GM20000 (cell line): ENCODE measurements at regions not wholly inside any gene's neighbourhood (a gene's known extent, or its start where the extent isn't known, plus 50 kb on each side); places are given as distances from the start of the nearest gene placed in this dataset.

ENCODE experiments used
- DNase-seq: peaks from one replicate; pipeline ENCODE4 v3.0.0; 2012; ENCODE audit warnings: low spot score
- TF ChIP-seq, protein P1 (sequence below): IDR thresholded peaks from 2 replicates; pipeline ENCODE4 v1.5.1; 2012; ENCODE audit warnings: mild to moderate bottlenecking, control low read depth; ENCODE audit errors: extremely low read depth, missing control alignments

DNA sequence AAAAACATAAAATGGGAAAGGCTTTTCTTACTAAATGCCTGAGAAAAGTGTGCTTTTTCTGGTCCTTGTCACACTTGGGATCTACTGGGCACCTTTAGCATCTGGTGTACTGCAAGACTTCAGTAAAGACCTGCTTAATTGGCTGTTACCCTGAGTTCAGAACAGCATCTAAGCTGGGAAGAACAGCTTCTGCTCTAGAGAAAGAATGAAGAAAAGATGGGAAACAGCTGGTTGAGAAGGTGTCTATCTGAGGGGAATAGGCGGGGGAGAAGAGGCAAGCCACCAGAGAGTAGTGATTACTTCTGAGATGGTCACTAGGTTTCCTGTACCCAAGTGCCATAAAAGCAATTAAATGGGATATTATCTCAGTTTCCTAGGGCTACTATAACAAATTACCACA lies 128.2 kb upstream of the SPACA1 start:
- DNase-seq = no peak
- TF ChIP-seq, protein P1, sequence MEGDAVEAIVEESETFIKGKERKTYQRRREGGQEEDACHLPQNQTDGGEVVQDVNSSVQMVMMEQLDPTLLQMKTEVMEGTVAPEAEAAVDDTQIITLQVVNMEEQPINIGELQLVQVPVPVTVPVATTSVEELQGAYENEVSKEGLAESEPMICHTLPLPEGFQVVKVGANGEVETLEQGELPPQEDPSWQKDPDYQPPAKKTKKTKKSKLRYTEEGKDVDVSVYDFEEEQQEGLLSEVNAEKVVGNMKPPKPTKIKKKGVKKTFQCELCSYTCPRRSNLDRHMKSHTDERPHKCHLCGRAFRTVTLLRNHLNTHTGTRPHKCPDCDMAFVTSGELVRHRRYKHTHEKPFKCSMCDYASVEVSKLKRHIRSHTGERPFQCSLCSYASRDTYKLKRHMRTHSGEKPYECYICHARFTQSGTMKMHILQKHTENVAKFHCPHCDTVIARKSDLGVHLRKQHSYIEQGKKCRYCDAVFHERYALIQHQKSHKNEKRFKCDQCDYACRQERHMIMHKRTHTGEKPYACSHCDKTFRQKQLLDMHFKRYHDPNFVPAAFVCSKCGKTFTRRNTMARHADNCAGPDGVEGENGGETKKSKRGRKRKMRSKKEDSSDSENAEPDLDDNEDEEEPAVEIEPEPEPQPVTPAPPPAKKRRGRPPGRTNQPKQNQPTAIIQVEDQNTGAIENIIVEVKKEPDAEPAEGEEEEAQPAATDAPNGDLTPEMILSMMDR = no peak

DNA sequence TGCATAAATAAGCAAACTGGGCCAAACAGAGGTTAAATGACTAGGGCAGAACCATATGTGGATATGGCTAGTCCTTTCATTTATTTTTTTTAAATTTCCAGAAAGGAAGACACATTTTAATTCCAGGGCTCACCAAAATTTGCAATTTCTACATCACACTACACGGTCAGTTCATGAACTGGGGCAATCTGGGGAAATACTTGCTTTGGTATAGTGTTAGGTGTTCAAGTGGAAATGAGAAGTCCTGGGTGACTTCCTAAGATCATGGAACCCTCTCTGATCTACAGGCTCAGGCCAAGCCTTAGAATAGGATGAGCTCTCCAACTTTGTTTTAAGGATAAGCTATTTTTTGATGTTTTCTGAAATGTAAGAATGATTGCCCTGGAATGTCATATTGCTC lies 128.6 kb upstream of the SPACA1 start:
- no peak for DNase-seq
- TF ChIP-seq, protein P1 = no peak

DNA sequence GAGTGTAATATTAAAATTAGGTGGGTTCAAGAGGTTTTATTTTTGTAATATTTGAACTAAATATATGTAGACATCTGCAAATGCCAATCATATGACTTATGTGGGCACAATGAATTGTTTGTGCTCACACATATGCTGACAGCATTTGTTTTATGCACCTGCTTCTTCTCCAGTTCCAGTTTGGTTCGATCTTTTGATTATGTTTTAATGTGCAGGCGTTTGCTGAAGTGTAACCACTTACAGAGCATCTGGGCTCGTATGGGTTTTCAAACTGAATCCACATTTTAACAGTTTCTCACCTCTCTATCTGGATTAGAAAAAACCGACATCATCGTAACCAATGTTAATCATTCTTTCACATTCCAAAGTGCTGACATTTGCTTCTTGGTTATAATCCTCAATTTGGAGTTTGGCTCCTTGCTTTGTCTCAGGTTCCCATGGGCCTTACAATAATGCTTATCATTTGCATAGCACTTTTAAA lies 129.1 kb upstream of the SPACA1 start:
- TF ChIP-seq, protein P1 = no peak
- no peak for DNase-seq

DNA sequence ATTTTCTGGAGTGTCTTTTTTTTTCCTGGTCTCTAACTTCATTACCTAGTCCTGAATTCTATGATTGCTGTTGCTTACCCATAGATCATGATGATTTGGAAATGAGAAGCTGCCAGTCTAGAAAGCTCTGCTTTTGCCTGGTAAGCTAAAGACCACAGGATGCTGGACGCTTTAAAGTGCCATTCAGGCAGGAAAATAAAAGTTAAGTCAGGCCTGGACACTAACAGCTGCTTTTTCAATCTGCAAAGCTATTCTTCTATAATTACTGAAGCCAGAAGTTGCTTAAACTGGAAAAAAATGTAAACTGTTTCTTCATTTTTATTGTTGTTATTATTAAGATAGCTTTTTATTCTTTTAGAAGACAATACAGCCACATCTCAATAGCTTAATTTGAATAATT lies 129.8 kb upstream of the SPACA1 start:
- DNase-seq = no peak
- TF ChIP-seq, protein P1 = no peak

DNA sequence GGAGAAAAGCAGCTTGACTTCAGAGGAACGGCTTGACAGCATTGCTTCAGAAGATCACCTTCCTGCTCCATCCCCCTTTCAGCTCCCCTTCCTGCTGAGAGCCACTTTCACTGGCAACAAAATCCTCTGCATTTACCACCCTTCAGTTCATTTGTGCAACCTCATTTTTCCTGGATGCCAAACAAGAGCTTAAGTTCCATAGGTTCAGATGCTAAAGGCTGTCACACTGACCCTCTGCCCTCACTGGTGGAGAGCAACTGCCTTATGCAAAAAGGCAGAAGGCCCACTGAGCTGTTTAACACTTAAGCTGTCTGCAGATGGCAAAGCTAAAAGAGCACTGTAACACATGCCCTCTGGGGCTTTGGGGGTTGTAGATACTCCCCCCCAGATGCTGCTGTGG lies 131.2 kb upstream of the SPACA1 start:
- no peak for DNase-seq
- TF ChIP-seq, protein P1 = no peak

DNA sequence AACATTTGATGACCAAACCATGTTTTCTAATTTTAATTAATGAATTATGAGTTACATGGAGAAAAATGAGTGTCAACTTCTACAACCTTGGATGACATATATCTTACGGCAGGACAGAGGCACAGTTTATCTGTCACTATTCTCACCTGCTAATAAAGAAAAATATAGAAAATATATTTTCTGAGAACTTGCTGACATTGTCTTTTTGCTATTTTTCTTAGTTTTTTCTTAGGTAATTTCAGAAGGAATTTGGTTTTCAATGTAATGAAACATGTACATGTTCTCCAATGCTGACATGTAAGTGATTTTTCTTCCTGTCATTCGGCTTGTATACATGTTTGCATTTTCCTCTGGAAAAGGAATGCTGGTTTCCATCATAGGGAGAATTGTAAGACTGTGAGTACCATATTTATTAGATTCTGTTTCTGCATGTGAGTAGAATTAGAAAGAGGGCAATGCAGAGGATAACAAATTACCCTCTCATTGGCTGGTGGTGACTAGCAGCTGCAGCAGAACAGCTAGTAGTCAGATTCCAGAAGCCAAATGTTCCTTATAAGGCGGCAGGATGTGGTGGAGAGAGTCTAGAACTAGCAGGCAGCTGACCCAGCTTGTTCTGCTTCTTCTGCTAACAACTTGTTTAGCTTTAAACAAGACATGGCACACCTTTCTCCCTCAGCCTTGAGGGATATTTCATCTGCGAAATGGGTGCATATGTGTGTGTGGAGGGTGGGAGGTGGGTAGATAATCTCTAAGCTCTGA lies 132.8 kb upstream of the SPACA1 start:
- TF ChIP-seq, protein P1 = no peak
- DNase-seq = no peak

DNA sequence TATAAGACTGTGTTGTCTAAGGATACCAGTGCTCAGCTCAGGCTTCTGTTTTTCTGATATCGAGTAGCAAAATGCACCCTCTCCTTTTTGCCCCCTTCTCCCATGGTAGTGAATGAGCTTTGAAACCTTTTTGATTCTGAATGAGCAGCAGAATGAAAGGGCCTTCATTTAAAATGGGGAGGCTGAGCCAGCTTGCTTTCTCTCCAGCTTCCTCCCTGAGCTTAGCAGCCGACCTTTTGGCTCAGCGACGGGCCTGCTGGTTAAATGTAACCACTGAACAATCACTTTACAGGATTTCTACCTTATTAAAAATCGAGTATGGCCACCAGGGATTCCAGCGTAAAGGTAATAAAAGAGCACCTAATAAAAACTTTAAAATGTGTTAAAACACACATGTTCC lies 133.7 kb upstream of the SPACA1 start:
- TF ChIP-seq, protein P1 = no peak
- DNase-seq = no peak
